Urothelium cell line (cell line): ENCODE measurements at regions not wholly inside any gene's neighbourhood (a gene's known extent, or its start where the extent isn't known, plus 50 kb on each side); places are given as distances from the start of the nearest gene placed in this dataset.

Source experiments
- DNase-seq: peaks from one replicate; pipeline ENCODE4 v3.0.0; 2011; ENCODE audit warnings: low spot score, mixed read lengths
- FAIRE-seq: peaks from 2 replicates; lab custom pipeline; 2011; peaks lifted over from hg19 to GRCh38; lab: Jason Lieb, UNC

DNA sequence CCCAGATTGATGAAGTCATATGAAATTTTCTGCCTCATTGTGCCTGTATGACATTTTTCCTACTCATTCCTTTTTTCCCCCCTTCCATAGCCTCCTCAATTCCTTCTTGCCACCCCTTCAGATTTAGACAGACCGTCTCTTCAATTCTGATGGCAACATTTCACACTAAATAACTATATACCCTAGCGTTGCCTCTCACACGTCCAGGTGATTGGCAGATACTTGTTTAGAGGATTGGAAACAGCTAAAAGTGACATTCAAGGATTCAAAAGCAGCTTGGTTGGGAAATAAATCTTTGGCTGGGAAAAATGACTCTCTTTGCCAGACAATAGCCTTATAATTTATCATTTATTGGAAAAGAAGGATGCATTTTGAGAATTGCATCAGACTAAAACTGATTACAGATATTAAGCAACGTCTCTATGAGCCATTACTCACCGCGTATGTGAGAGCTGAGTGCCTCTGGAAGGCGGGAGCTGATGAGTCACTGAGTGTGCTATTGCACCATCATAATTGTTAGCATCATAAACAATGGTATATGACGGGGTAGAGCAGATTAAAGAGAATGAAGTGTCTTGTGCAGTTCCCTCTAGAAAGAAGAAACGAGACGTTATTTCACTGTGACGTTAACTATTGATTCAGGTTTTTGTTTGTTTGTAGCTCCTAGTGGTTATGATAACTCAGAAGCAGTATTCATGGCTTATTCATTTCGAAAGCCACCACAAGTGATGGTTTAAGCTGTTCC, 61.1 kb upstream of the FAM216B start:
- peak; percentile 65 for DNase-seq
- FAIRE-seq = no peak

DNA sequence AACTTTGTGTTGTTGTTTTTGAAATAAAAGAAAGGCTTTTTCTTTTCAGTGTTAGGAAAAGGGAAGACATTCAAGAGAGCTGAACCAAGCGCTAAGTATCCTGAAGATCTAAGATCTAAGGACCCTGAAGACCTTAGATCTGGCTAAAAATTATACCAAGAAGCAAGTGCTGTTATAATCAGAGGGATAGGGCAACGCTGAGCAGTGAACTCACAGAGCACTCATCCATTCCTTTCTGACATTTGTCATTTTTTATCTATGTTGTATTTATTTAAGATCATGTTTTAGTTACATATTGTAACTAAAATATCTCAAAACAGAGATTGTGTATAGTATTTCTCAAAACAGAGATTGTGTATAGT, 60.5 kb upstream of the FAM216B start:
- DNase-seq (no peak), FAIRE-seq (no peak)

DNA sequence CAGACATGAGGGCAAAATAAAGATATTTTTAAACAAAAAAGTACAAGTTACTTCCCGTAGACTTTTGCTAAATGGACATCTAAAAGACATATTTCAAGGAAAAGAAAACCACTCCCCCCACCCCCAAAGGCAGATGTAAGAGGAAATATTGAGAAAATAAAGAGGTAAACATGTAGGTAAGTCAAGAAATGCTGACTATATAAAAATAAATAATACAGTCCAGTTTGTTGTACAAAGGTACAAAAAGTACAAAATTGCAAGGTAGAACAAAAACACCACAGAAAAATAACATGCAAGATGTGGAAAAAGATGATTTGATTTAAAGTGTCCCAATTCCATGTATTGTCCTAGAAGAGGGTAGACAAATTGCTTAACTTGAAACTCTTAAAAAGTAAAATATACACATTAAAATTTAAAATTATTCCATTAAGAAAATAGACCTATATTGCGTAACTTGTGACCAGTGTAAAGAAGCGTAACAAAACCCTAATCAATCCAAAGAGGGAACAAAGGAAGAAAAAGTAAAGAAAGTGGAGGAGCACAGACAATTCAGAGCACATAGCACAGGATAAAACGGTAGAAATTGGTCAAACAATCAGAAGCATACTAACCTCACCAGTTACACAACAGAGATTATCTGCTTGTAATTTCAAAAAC, 58.4 kb upstream of the FAM216B start:
- FAIRE-seq = no peak
- DNase-seq = no peak

DNA sequence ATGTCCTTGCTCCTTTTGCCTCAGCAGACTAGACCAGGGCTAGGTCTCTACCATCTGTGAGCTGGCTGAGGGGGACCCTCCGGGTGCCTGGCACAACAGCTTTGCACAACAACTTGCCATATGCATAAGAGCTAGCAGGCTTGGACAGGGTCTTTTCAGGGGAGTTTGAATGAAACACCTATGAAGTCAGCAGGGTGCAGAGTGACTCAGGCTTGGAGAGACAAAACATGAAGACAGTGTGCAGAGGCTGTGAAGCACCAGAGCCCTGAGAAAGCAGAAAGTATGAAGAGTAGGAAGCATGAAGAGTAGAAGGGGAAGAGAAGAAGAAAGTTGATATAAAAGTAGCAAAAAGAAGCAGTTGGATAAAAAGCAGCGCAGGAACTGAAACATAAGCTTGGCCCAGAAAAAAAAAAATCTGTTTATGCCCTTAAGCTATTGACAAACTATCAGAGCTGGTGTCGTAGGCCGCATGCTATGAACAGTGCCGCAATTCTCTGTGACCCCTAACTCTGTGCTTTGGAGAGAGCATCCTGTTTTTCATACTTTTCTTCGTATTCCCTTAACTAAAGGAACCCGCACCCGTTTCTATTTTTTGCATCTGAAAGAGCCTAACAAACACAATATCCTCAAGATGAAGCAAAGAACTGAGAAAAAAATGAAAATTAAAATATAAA, 52.7 kb upstream of the FAM216B start:
- no peak for FAIRE-seq
- DNase-seq = no peak

DNA sequence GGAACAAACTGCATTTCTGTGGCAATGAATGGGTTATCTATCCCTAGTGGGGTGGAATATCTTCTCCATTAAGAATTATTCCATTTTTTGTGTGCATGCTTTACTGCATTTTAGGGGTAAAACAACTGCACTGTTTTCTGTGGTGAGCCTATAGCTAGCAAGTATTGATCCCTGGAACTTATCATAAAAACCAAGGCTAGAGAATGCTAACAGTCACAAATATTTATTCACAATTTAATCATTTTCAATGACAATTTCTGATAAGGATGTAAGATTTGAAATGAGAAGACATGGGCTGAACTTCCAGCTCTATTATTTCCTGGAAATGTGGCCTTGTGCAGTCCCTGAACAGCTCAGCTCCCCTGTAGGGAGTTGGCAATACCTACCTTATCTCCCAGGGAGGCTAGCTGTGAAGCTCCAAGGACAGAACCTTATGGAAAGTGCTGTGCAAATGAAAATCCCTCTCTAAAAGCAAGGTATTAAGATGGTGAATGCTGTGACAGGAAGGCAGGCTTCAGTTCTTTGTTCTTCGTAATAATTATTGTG, 51.5 kb upstream of the FAM216B start:
- no peak for DNase-seq
- FAIRE-seq = no peak
